ENCODE measurements at regions not wholly inside any gene's neighbourhood (a gene's known extent, or its start where the extent isn't known, plus 50 kb on each side); places are given as distances from the start of the nearest gene placed in this dataset.

DNA sequence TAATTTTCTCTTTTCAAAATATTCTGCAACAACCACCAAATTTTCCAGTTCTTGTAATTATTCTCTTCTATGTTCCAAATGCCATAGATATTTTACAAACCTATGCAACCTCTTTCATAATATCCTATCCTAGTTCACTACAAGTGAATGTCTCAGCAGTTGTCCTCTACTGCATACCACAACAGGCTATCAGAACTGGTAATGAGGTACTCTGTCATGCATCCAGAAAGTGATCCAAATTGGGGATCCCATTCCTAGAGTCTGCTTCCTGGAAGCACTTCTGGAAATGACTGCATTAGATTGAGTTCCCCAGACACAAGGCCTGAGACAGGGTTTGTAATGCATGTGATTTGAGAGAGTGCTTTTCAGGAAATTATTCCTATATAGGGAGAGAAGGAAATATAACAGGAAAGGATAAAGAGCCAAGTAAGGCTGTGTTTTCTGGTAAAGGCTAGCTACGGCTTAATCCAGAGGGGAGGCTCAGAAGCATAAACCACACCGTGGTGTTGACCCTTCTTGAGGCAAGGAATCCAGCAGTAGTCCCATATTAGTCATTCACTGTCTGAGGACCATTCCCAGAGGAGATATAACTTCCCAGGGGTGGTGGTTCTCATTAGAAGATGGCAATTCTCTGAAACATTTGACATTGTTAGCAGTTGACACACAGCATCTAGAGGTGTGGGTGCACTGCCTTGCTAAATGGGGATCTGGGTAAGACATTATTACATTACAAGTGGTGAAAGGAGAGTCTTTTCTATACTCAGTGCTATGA lies 80.3 kb upstream of the FST start:
- no peak overlapping the region for H3K27ac ChIP-seq
- H3K27me3 ChIP-seq, result no peaks in the 10 kb centered on the region
- DNase-seq (no peak), ATAC-seq (no peak)
- H3K9me3 ChIP-seq, result no peaks in the 10 kb centered on the region
- intact Hi-C loops (cut with DNase I), result no loop called here
- TF ChIP-seq, protein P1, sequence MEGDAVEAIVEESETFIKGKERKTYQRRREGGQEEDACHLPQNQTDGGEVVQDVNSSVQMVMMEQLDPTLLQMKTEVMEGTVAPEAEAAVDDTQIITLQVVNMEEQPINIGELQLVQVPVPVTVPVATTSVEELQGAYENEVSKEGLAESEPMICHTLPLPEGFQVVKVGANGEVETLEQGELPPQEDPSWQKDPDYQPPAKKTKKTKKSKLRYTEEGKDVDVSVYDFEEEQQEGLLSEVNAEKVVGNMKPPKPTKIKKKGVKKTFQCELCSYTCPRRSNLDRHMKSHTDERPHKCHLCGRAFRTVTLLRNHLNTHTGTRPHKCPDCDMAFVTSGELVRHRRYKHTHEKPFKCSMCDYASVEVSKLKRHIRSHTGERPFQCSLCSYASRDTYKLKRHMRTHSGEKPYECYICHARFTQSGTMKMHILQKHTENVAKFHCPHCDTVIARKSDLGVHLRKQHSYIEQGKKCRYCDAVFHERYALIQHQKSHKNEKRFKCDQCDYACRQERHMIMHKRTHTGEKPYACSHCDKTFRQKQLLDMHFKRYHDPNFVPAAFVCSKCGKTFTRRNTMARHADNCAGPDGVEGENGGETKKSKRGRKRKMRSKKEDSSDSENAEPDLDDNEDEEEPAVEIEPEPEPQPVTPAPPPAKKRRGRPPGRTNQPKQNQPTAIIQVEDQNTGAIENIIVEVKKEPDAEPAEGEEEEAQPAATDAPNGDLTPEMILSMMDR (IDR thresholded peaks at IDR 0.05), result no peak
- peaks cover 6% of the 10 kb centered on the region for H3K4me1 ChIP-seq
- H3K36me3 ChIP-seq, result no peaks in the 10 kb centered on the region
- H3K4me3 ChIP-seq, result no peak overlapping the region

DNA sequence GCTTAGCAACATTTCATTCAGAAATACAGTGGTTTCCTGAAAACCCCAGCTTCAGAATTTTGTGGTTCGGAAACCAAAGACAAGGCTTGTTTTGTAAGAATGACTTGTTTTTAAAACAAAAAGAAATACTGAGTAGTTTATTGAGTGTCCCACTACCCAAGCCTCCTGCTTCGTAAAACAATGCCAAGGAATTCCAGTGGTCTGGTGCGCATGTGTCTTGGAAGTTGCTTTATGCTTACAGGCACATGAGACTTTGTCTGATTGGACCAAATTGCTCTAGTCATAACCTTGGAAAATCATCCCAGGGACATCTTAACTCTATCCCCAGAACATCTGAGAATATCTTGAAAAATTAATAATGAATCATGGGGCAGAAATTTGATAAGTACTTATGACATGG lies 77.1 kb upstream of the FST start:
- no peak overlapping the region for H3K4me3 ChIP-seq
- ATAC-seq, result no peak

DNA sequence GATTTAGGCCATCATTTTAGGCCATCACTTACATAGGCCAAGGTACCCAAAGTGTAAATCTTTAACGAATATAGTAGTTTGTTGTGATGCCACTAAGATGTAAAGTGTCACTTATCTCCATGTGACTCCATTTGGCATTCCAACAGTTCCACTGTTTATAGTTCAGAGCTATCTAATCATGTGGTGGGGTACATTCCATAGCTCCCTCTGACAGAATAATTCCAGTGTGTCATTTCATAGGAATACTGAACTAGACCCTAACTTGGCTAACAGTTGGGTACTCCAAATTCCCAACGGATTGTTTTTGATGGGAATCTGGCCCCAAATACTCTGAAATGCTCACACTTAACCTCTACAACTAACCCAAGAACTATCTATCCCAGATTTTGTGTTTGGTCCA lies 76.7 kb upstream of the FST start:
- Histone ChIP-seq H3K4me1 (peaks cover 11% of the 10 kb centered on the region), H3K36me3 (no peaks in the 10 kb centered on the region), H3K27ac (no peak overlapping the region), H3K4me3 (no peak overlapping the region), H3K27me3 (no peaks in the 10 kb centered on the region), H3K9me3 (no peaks in the 10 kb centered on the region)
- intact Hi-C loops (cut with DNase I), result no loop called here
- TF ChIP-seq, protein P1 (IDR thresholded peaks at IDR 0.05), result no peak
- ATAC-seq (peak; percentile 21), DNase-seq (no peak)

More for the DNA sequence above, 77.1 kb upstream of the FST start:
- H3K9me3 ChIP-seq, result no peaks in the 10 kb centered on the region
- TF ChIP-seq, protein P1 (IDR thresholded peaks at IDR 0.05), result no peak
- H3K27ac ChIP-seq, result no peak overlapping the region
- no peak for DNase-seq
- H3K4me1 ChIP-seq, result peaks cover 11% of the 10 kb centered on the region
- no peaks in the 10 kb centered on the region for H3K27me3 ChIP-seq
- no peaks in the 10 kb centered on the region for H3K36me3 ChIP-seq
- intact Hi-C loops (cut with DNase I), result no loop called here

DNA sequence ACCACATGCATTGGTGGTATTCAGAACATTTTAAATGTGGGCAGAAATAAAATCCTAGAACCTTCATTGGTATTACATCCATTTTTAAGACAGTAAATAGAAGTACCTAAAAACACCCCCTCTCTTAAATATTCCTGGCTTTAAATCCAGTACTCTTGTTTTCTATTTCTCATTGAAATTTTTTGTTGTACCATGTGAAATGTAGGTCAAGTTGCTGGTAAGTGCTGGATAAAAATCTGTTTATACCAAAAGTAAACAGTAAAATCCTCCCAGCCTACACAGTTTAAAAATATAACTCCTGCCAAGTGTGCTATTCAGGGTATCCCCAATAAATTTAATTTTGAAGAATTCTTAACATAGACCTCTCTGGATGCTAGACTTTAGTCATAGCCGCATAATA lies 75.0 kb upstream of the FST start:
- ATAC-seq, result no peak
- intact Hi-C loops (cut with DNase I), result no loop called here
- Histone ChIP-seq H3K4me3 (no peak overlapping the region), H3K9me3 (no peaks in the 10 kb centered on the region), H3K27ac (no peak overlapping the region), H3K36me3 (no peaks in the 10 kb centered on the region), H3K27me3 (no peaks in the 10 kb centered on the region), H3K4me1 (peaks cover 11% of the 10 kb centered on the region)
- DNase-seq, result no peak
- TF ChIP-seq, protein P1 (IDR thresholded peaks at IDR 0.05), result no peak

DNA sequence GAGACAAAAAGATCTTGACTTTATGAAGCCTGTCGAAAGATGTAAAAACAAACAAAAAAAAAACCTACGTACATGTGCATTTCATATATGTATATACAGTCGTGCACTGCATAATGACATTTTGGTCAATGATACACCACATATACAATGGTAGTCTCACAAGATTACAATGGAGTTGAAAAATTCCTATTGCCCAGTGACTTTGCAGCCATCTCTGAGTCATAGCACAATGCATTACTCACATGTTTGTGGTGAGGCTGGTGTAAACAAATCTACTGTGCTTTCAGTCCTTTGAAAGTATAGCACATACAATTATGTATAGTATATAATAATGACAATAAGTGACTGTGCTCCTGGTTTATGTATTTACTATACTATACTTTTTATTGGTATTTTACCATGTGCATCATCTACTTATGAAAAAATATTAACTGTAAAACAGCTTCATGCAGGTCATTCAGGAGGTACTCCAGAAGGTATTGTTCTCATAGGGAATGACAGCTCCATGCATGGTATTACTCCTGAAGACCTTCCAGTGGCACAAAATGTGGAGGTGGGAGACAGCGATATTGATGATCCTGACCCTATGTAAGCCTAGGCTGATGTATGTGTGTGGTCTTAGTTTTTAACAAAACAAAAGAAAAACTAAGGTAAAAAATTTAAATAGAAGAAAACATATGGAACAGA lies 73.7 kb upstream of the FST start:
- DNase-seq, result no peak
- Histone ChIP-seq H3K9me3 (no peaks in the 10 kb centered on the region), H3K4me1 (peaks cover 11% of the 10 kb centered on the region), H3K36me3 (no peaks in the 10 kb centered on the region), H3K4me3 (no peak overlapping the region), H3K27me3 (no peaks in the 10 kb centered on the region), H3K27ac (no peak overlapping the region)
- no peak for ATAC-seq
- TF ChIP-seq, protein P1 (IDR thresholded peaks at IDR 0.05), result no peak
- intact Hi-C loops (cut with DNase I), result no loop called here
